C4-2B (cell line): ENCODE measurements at regions not wholly inside any gene's neighbourhood (a gene's known extent, or its start where the extent isn't known, plus 50 kb on each side); places are given as distances from the start of the nearest gene placed in this dataset.

Experiments
- H3K27ac ChIP-seq: fragments of 450-650 bp; 2 replicates; pipeline ENCODE4 v1.5.1; 2017
- CTCF ChIP-seq: fragments of 450-650 bp; conservative IDR thresholded peaks from 2 replicates; pipeline ENCODE4 v1.5.1; 2017; ENCODE audit warnings: mild to moderate bottlenecking
- ZFX ChIP-seq: fragments of 450-650 bp; IDR thresholded peaks from 2 replicates; pipeline ENCODE4 v1.6.1; 2017

- TF ChIP-seq CTCF (no peak), ZFX (no peak)
- H3K27ac ChIP-seq: no peak overlapping the region
Observed at GRCh38 chr4:132266374-132266773, 882.7 kb upstream of the PCDH10 start.

GRCh38 chr4:132267321-132267720 is 881.8 kb upstream of the PCDH10 start:
- TF ChIP-seq CTCF (no peak), ZFX (no peak)
- no peak overlapping the region for H3K27ac ChIP-seq

GRCh38 chr4:132269303-132269990 is 879.6 kb upstream of the PCDH10 start:
- no peak overlapping the region for H3K27ac ChIP-seq
- TF ChIP-seq ZFX (no peak), CTCF (no peak)

- no peak overlapping the region for H3K27ac ChIP-seq
- TF ChIP-seq CTCF: no peak
- no peak for TF ChIP-seq ZFX
Observed at GRCh38 chr4:132275583-132276121, 873.4 kb upstream of the PCDH10 start.

DNA sequence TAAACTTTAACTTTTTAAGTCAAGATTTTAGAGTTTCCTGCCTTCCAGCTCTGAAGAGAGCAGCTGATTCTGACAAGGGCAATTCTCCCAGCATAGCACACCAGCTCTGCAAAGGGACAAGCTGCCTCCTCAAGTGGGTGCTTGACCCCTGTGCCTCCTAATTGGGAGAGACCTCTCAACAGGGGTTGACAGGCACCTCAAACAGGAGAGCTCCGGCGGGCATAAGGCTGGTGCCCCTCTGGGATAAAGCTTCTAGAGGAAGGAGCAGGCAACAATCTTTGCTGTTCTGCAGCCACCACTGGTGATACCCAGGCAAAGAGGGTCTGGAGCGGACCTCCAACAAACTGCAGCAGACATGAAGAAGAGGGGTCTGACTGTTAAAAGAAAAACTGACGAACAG is 872.9 kb upstream of the PCDH10 start:
- no peak overlapping the region for H3K27ac ChIP-seq
- no peak for TF ChIP-seq CTCF
- TF ChIP-seq ZFX: no peak

DNA sequence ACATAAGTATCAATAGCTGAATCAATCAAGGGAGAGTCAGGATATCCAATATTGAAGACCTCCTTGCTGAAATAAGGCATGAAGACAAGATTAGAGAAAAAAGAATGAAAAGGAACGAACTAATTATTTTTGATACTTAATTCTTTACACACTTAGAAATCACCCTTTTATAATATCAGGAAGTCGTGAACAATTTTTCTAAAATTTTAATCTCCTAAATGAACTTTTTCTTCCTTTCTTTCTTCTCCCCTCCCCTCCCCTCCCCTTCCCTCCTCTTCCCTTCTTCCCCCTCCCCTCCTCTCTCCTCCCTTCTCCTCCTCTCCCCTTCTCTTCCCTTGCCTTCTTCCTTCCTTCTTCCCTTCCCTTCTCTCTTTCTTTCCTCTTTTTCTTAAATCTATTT is 872.1 kb upstream of the PCDH10 start:
- no peak for TF ChIP-seq ZFX
- no peak for TF ChIP-seq CTCF
- no peak overlapping the region for H3K27ac ChIP-seq

- H3K27ac ChIP-seq: no peak overlapping the region
- TF ChIP-seq CTCF (no peak), ZFX (no peak)
Observed at GRCh38 chr4:132281733-132282132, 867.4 kb upstream of the PCDH10 start.
